HCT116 (cell line): ENCODE measurements at regions not wholly inside any gene's neighbourhood (a gene's known extent, or its start where the extent isn't known, plus 50 kb on each side); places are given as distances from the start of the nearest gene placed in this dataset.

ENCODE experiments used
- ATAC-seq: fragments of 200-7000 bp; cut with Tn5 transposase; 2 replicates; pipeline ENCODE4 v1.9.1; 2020; ENCODE audit warnings: mild to moderate bottlenecking, moderate library complexity
- BruUV-seq: library from RNA; stranded (reverse); fragments of 400-500 nt; replicated peaks from 2 replicates; lab custom pipeline; 2021; lab: Mats Ljungman, UMichigan
- CTCF ChIA-PET: fragments of 300-600 bp; sonication (Branson Sonifier 250); formaldehyde crosslinking; loops from one replicate; lab custom pipeline; 2021; ENCODE audit warnings: antibody characterized with exemption; lab: Charles Lee
- POLR2A ChIA-PET: fragments of 300-600, 350-600 bp; sonication (Branson Sonifier 250); formaldehyde crosslinking; loops from one replicate; lab custom pipeline; 2021; ENCODE audit warnings: antibody characterized with exemption; lab: Charles Lee
- RAD21 ChIA-PET, 2 experiments: fragments of 300-600 bp; sonication (Branson Sonifier 250); formaldehyde crosslinking; loops; one replicate each; lab custom pipeline; 2023; ENCODE audit warnings: low total read pairs in 2 of 2; ENCODE audit not compliant: uncharacterized antibody in 2 of 2, unreplicated experiment in 2 of 2, low non-redundant PET in 1 of 2; lab: Charles Lee
- DNase-seq: peaks from one replicate; pipeline ENCODE4 v3.0.0-alpha.2; 2010; ENCODE audit warnings: low read depth, low spot score
- H2AFZ ChIP-seq: fragments of 200-600 bp; shearing (Covaris generic), sonication (generic); 2 replicates; pipeline ENCODE4 v1.6.1; 2017; ENCODE audit warnings: low read depth, mixed run types, mixed read lengths, antibody characterized with exemption, low read length; ENCODE audit not compliant: poor library complexity, severe bottlenecking
- H3K27ac ChIP-seq: 2 replicates; pipeline ENCODE4 v1.5.1; 2012; ENCODE audit warnings: low read depth, low read length
- H3K27me3 ChIP-seq: fragments of 200-600 bp; sonication (generic); 2 replicates; pipeline ENCODE4 v1.6.1; 2016; ENCODE audit warnings: mixed run types, low read length, mixed read lengths; ENCODE audit not compliant: insufficient read depth
- H3K36me3 ChIP-seq, 2 experiments: fragments of 200-500 bp in 1 of 2; fragments of 200-600 bp in 1 of 2; sonication (Bioruptor generic) in 1 of 2; sonication (generic) in 1 of 2; 2 replicates each; pipeline versions ENCODE4 v1.5.1 to v1.6.1; 2014 to 2016; ENCODE audit warnings: low read length in 2 of 2, inconsistent platforms in 1 of 2, mixed read lengths in 1 of 2, mixed run types in 1 of 2; ENCODE audit not compliant: insufficient read depth in 2 of 2, control insufficient read depth in 1 of 2
- H3K4me1 ChIP-seq, 2 experiments: fragments of 200-600 bp in 1 of 2; sonication (generic) in 1 of 2; 2 replicates each; pipeline versions ENCODE4 v1.5.1 to v1.6.1; 2012 to 2017; ENCODE audit warnings: low read length in 2 of 2, inconsistent platforms in 1 of 2, mild to moderate bottlenecking in 1 of 2, mixed read lengths in 1 of 2, mixed run types in 1 of 2, moderate library complexity in 1 of 2; ENCODE audit not compliant: insufficient read depth in 2 of 2, control insufficient read depth in 1 of 2
- H3K4me2 ChIP-seq: fragments of 200-600 bp; sonication (generic); 2 replicates; pipeline ENCODE4 v1.6.1; 2017; ENCODE audit warnings: mixed run types, low read length, mixed read lengths
- H3K4me3 ChIP-seq, 2 experiments: fragments of 200-600 bp in 1 of 2; sonication (generic) in 1 of 2; replicated peaks in 1 of 2; 2 replicates each; pipeline ENCODE4 v1.5.1; 2011 to 2016; ENCODE audit warnings: low read length in 2 of 2, control low read depth in 1 of 2, low read depth in 1 of 2, mild to moderate bottlenecking in 1 of 2, mixed read lengths in 1 of 2, mixed run types in 1 of 2
- H3K79me2 ChIP-seq: fragments of 200-600 bp; sonication (generic); 2 replicates; pipeline ENCODE4 v1.6.1; 2017; ENCODE audit warnings: mild to moderate bottlenecking, mixed run types, low read length, moderate library complexity, mixed read lengths; ENCODE audit not compliant: insufficient read depth
- H3K9ac ChIP-seq: fragments of 200-600 bp; sonication (generic); 2 replicates; pipeline ENCODE4 v1.6.1; 2016; ENCODE audit warnings: low read length, mixed read lengths
- H3K9me2 ChIP-seq: fragments of 200-600 bp; sonication (generic), shearing (Covaris generic); 2 replicates; pipeline ENCODE4 v1.6.1; 2017; ENCODE audit warnings: mixed run types, mild to moderate bottlenecking, moderate library complexity; ENCODE audit not compliant: insufficient read depth
- H3K9me3 ChIP-seq, 2 experiments: fragments of 200-500 bp in 1 of 2; fragments of 200-600 bp in 1 of 2; sonication (Bioruptor generic) in 1 of 2; sonication (generic) in 1 of 2; 2 replicates each; pipeline ENCODE4 v1.6.1; 2014 to 2017; ENCODE audit warnings: low read length in 2 of 2, mixed read lengths in 2 of 2, inconsistent platforms in 1 of 2, low read depth in 1 of 2, mild to moderate bottlenecking in 1 of 2, mixed run types in 1 of 2, moderate library complexity in 1 of 2; ENCODE audit not compliant: control insufficient read depth in 1 of 2, insufficient read depth in 1 of 2
- H4K20me1 ChIP-seq: fragments of 200-600 bp; sonication (generic), shearing (Covaris generic); 2 replicates; pipeline ENCODE4 v1.6.1; 2017; ENCODE audit warnings: mixed run types, mild to moderate bottlenecking, moderate library complexity; ENCODE audit not compliant: insufficient read depth
- CEBPB ChIP-seq: IDR thresholded peaks from 2 replicates; pipeline ENCODE4 v1.6.1; 2012; ENCODE audit warnings: low read depth
- EZH2 ChIP-seq: fragments of 200-600 bp; sonication (generic); IDR thresholded peaks from 2 replicates; pipeline ENCODE4 v1.6.1; 2017; ENCODE audit warnings: antibody characterized with exemption, mixed run types
- EZH2phosphoT487 ChIP-seq: fragments of 200-600 bp; IDR thresholded peaks from 2 replicates; pipeline ENCODE4 v1.6.1; 2018; ENCODE audit warnings: antibody characterized with exemption, borderline replicate concordance
- FOSL1 ChIP-seq: IDR thresholded peaks from 2 replicates; pipeline ENCODE4 v1.6.1; 2012; ENCODE audit warnings: low read depth
- JUND ChIP-seq: IDR thresholded peaks from 2 replicates; pipeline ENCODE4 v1.6.1; 2012
- POLR2AphosphoS5 ChIP-seq: IDR thresholded peaks from 2 replicates; pipeline ENCODE4 v1.6.1; 2011; ENCODE audit warnings: mild to moderate bottlenecking, low read depth, low read length, moderate library complexity
- RAD21 ChIP-seq: IDR thresholded peaks from 2 replicates; pipeline ENCODE4 v1.6.1; 2012; ENCODE audit warnings: low read depth, mild to moderate bottlenecking
- REST ChIP-seq: IDR thresholded peaks from 2 replicates; pipeline ENCODE4 v1.6.1; 2012; ENCODE audit warnings: low read depth
- SIN3A ChIP-seq: IDR thresholded peaks from 2 replicates; pipeline ENCODE4 v1.6.1; 2012; ENCODE audit warnings: low read depth
- SP1 ChIP-seq: IDR thresholded peaks from 2 replicates; pipeline ENCODE4 v1.6.1; 2012; ENCODE audit warnings: low read depth
- SRF ChIP-seq: IDR thresholded peaks from 2 replicates; pipeline ENCODE4 v1.6.1; 2012; ENCODE audit warnings: low read depth
- TCF7L2 ChIP-seq: IDR thresholded peaks from 2 replicates; pipeline ENCODE4 v1.7.0; 2011; ENCODE audit warnings: borderline replicate concordance, inconsistent platforms; ENCODE audit not compliant: insufficient read depth, insufficient read length; ENCODE audit errors: extremely low read depth
- ZBTB33 ChIP-seq: IDR thresholded peaks from 2 replicates; pipeline ENCODE4 v1.6.1; 2011; ENCODE audit warnings: mild to moderate bottlenecking, low read length, moderate library complexity; ENCODE audit not compliant: insufficient replicate concordance; ENCODE audit errors: extremely low read depth
- ZNF274 ChIP-seq: fragments of 200-500 bp; sonication (Bioruptor generic); IDR thresholded peaks from 2 replicates; pipeline ENCODE4 v1.6.1; 2014; ENCODE audit warnings: mild to moderate bottlenecking, low read depth, low read length, inconsistent platforms
- intact Hi-C: fragments of 100-400 bp; cut with micrococcal nuclease; formaldehyde crosslinking; loops from 2 replicates; pipeline ENCODE4 v1.10.0; 2022
- TF ChIP-seq, protein P1 (sequence below), 3 experiments: fragments of 200-600 bp in 1 of 3; sonication (generic) in 1 of 3; IDR thresholded peaks in 2 of 3; conservative IDR thresholded peaks in 1 of 3; 2 replicates each; pipeline ENCODE4 v1.5.1; 2012 to 2017; ENCODE audit warnings: low read depth in 2 of 3, low read length in 2 of 3, antibody characterized with exemption in 1 of 3, borderline replicate concordance in 1 of 3, control low read depth in 1 of 3, mild to moderate bottlenecking in 1 of 3, mixed read lengths in 1 of 3, mixed run types in 1 of 3, moderate library complexity in 1 of 3; ENCODE audit not compliant: insufficient read depth in 1 of 3
- TF ChIP-seq, protein P2 (sequence below): IDR thresholded peaks from 2 replicates; pipeline ENCODE4 v1.6.1; 2012

GRCh38 chr18:77567205-77567604, 317.6 kb downstream of the GALR1 start:
- DNase-seq (no peak), ATAC-seq (no peak)
- Histone ChIP-seq H3K27ac (no peak overlapping the region), H4K20me1 (no peaks in the 10 kb centered on the region), H2AFZ (no peak overlapping the region), H3K9me3 (peaks cover 5 to 11% of the 10 kb centered on the region in 2 experiments; a peak in 3 of 4 replicates), H3K79me2 (no peaks in the 10 kb centered on the region), H3K9ac (no peak overlapping the region), H3K9me2 (no peaks in the 10 kb centered on the region), H3K27me3 (no peaks in the 10 kb centered on the region), H3K4me3 (no peak overlapping the region), H3K4me1 (no peaks in the 10 kb centered on the region), H3K36me3 (no peaks in the 10 kb centered on the region), H3K4me2 (no peak overlapping the region)
- no TSS peak for BruUV-seq
- intact Hi-C loops: no loop called here
- TF ChIP-seq EZH2phosphoT487 (no peak), ZBTB33 (no peak), ZNF274 (no peak), CEBPB (no peak), FOSL1 (no peak), SRF (no peak), EZH2 (no peak), POLR2AphosphoS5 (no peak), SIN3A (no peak), SP1 (no peak), RAD21 (no peak), REST (no peak), JUND (no peak), TCF7L2 (no peak)
- TF ChIP-seq, protein P1, sequence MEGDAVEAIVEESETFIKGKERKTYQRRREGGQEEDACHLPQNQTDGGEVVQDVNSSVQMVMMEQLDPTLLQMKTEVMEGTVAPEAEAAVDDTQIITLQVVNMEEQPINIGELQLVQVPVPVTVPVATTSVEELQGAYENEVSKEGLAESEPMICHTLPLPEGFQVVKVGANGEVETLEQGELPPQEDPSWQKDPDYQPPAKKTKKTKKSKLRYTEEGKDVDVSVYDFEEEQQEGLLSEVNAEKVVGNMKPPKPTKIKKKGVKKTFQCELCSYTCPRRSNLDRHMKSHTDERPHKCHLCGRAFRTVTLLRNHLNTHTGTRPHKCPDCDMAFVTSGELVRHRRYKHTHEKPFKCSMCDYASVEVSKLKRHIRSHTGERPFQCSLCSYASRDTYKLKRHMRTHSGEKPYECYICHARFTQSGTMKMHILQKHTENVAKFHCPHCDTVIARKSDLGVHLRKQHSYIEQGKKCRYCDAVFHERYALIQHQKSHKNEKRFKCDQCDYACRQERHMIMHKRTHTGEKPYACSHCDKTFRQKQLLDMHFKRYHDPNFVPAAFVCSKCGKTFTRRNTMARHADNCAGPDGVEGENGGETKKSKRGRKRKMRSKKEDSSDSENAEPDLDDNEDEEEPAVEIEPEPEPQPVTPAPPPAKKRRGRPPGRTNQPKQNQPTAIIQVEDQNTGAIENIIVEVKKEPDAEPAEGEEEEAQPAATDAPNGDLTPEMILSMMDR (IDR thresholded peaks at IDR 0.05 in 2 of 3, conservative IDR thresholded peaks at IDR 0.05 in 1 of 3; ENCODE audit: borderline replicate concordance in 1 of 3, insufficient read depth in 1 of 3, low read depth in 2 of 3, low read length in 2 of 3): no peak
- TF ChIP-seq, protein P2, sequence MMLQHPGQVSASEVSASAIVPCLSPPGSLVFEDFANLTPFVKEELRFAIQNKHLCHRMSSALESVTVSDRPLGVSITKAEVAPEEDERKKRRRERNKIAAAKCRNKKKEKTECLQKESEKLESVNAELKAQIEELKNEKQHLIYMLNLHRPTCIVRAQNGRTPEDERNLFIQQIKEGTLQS: no peak
- RAD21 ChIA-PET: no interaction called here
- POLR2A ChIA-PET: no interaction called here
- CTCF ChIA-PET: no interaction called here
